HG02870 (cell line): ENCODE measurements at regions not wholly inside any gene's neighbourhood (a gene's known extent, or its start where the extent isn't known, plus 50 kb on each side); places are given as distances from the start of the nearest gene placed in this dataset.

ENCODE experiments used
- ATAC-seq: cut with Tn5 transposase; IDR thresholded peaks from one replicate; pipeline ENCODE4 v1.9.1; 2021; ENCODE audit warnings: mild to moderate bottlenecking, moderate library complexity; ENCODE audit not compliant: unreplicated experiment

DNA sequence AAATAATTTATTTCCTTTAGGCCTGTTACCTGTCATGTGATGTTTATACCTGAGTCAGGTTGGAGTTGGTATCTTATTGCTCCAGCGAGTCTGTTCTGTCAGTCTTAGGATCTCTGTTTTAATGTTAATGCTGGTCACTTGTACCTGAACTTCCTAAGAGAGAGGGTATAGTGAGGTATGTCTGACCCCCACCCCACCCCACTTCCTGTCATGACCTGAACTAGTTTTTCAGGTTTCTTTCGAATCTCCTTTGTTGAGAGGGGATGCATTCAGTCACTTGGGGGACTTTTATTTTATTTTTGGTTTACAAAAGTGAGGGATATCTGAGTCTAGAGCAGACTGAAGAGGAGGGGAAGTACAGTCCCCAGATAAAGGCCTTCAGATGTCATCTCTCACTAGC is 769.0 kb upstream of the COBL start:
- no peak for ATAC-seq

DNA sequence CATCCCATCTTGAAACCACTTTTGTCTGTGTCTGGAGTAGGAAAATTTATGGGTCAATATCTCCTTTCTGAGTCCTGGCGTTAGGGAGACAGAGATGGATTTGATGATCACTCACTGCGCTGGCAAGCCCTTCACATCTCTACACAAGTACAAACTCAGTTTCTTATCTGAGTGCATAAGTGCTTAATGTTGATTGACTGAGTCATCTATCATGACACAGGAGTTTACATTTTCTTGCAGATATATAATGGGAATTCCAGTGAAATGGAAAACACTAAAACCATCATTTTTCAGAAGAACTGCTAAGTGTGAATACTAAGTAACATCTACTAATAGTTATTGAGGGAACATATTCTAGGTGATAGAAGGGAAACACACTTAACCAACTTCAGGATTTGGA is 763.9 kb upstream of the COBL start:
- no peak for ATAC-seq

DNA sequence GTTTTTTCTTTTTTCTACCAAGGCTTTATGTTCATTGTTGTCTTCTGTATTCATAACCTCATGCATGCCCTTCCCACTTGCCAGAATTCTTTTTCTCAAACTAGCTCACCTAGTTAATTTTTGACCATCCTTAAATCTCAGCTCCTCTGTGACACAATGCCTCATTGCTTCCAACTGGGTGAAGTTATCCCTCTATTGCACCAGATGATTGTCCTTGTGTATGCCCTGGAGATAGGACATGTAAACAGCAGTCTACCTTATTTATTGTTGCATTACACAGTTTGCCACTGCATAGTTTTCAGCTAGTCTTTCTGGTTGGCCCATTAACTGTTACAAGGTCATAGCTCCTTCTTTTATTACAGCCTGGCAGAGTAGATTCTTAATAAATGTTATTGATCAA is 763.1 kb upstream of the COBL start:
- ATAC-seq: no peak

DNA sequence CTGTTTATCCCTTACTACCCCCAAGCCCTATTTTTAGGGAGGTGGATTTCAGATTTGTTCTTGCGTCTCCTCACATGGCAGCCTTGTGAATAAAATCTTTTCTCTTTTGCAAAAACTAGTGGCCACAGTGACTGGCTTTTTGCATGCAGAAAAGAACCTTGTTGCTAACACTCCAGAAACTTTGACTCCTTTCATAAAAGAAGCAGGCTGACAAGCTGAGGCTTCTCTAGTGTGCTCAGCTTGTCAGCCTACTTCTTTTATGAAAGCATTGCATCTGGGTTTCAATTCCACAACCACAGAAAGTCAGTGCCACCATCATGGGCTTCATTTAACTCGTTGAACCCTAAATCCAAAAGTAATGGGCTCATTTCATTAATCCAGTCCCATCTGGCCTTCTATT is 761.0 kb upstream of the COBL start:
- no peak for ATAC-seq

DNA sequence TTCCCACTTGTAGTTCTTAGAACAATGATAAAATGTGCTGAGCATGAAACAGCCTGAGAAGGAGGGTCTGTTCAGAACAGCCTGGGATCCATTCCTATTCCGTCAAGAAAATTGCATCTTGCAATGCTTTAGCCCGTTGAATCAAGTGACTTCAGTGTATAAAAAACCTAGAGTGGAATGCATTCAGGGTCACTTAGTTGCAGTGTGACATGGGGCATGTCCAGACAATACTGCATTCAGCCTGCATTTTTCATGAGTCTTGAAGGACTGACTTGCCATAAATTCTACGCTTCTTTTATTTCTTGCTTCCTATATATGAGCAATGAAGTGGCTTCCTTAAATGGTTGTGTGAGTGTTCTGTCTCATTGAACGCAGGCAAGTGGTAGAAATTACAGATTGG is 758.3 kb upstream of the COBL start:
- ATAC-seq: no peak

DNA sequence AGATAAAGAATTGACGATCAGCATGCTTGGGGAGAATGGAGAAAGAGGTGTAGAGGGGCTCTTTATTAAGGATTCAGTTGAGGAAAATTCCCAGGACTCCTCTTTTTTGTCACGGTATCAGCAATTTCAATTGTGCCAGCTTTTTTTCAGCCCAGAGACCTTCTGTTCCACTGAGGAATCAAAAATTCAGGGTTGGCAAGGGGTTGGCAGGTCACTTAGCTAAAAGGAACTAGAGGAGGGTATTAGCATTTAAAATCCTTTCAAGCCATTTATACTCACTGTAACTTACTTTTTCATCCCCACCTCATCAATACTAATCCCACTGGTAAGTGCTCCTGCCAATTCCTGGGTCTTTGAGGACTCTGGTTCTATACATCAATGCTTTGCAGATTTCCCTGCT is 757.5 kb upstream of the COBL start:
- ATAC-seq: no peak

DNA sequence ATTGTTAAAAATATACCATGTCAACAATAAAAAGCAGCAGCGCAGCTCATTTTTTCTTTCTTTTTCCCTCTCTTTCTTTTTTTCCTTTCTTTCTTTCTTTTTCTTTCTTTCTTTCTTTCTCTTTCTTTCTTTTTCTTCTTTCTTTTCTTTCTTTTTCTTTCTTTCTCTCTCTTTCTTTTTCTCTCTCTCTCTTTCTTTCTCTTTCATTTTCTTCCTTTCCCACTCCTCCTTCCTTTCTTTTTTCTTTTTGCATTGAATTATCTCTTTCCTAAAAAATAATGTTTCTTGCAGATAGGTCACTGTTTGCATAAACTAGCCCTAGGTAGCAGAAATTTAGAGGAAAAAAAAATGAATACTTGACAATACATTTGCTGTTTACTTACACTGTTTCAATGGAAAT is 755.1 kb upstream of the COBL start:
- no peak for ATAC-seq

DNA sequence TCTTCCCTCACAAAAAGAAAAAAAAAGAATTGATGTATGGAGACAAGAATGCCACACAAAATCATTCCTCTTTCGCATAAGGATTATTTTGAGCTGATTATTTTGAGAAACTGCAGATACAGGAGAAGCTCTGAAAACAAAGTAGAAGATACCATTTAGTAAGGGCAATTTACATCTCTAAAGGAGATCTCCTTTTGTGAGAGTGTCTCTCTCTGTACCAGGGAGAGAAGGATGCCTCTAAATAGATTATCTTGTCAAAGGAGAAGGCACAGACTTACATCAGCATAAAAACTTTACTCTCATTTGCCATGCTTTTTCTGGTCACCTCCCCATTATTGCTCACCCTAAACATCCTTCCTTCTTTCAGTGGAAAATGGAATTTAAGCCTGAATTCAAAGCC is 747.9 kb upstream of the COBL start:
- ATAC-seq: no peak

DNA sequence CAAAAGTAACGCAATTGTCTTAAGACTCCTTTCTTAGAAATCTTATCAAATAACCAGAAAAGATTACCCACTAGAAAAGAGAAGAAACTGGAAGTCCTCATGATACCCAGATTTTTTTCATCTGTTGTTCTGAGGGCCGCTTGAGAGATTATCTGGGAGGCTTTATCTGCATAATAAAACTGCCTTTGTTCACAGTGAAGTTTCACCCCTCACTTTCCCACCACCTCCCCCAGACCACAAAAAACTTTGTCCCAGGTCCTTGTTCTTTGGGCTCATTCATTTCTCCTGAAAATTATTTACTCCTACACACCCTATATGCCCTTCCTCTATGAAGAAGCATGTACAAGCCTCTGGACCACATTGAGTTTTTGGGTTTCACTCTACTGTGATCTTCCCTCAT is 745.1 kb upstream of the COBL start:
- no peak for ATAC-seq

DNA sequence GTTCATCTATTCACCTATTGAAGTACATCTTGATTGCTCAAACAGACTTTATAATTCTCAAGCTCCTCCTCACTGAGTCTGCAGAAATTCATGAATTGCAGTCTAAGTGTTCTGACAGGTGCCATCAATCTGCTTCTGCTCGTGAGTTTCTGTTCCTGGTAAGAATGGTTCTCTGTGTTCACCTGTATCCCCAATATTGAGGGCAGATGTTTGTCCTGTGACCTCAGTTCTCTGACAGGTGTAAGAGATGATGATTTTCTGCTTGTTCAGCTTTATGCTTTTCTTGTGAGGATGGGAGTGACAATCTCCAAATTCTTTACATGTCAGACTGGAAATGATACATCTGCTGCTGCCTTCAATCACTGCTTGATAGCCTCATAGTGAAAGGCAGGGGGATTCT is 736.9 kb upstream of the COBL start:
- ATAC-seq: no peak

DNA sequence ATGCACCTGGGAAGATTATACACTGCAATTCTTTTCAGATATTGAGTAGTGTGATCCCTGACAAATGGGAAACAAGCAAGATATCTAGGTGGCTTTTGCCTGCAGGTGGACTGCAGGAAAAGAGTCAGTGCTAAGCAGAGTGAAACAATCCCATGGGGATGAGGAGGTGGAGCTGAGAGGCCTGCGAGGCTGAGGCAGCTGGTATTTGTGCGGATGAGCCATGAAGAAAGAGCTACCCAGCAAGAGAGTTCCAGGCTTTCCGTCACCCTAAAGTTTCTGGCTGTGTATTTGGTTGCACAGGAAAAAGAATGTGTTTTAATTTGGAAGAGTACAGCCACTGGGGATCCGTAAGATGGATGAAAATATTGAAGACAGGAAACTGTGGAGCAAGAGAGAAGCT is 714.1 kb upstream of the COBL start:
- ATAC-seq: no peak

DNA sequence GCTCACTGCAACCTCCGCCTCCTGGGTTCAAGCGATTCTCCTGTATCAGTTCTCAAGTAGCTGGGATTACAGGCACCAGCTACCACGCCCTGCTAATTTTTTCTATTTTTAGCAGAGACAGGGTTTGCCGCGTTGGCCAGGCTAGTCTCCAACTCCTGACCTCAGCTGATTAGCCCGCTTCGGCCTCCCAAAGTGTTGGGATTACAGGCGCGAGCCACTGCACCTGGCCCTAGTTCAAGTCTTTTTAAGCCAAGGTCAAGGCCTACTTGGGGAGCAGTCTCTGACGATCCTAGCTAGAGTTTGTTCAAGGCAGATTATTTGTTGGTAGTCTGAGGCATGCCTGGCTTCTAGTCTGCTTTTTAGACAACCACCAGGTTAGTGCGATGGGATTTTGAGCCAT is 709.5 kb upstream of the COBL start:
- no peak for ATAC-seq

DNA sequence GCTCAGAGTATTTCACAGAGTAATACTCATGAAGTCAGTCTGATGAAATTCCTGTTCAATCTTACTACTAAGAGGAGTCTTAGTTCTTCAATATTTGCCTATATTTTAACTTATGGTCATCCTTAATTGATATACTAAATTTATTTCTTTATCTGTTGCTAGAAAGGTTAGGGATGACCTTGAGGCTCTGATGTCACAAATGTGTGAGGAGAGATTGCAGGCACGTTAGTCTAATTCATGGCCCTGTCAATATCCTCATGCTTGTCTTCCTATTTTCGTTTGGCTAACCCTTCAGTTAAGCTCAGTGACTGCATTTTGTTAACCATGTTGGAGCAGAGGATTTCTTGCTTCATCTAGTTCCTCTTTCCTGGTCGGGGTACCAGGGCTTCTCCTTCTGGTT is 704.7 kb upstream of the COBL start:
- ATAC-seq: no peak

DNA sequence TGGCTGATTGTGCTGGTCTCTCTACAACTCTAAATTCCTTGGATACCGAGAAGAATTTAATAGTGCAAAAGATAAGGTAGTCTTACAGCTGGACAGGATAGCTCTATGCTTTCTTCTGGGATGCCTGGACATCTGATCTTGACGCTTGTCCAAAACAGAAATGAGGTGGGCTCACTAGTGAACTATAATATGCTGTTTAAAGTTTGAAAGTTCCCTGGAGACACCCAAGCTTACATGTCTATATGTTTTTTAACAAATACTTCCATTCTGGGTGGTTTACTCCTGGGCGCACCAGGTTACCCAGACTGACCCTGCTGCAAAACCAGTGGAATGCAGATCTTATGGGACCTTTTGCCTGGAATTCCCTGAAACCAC is 702.1 kb upstream of the COBL start:
- ATAC-seq: no peak

DNA sequence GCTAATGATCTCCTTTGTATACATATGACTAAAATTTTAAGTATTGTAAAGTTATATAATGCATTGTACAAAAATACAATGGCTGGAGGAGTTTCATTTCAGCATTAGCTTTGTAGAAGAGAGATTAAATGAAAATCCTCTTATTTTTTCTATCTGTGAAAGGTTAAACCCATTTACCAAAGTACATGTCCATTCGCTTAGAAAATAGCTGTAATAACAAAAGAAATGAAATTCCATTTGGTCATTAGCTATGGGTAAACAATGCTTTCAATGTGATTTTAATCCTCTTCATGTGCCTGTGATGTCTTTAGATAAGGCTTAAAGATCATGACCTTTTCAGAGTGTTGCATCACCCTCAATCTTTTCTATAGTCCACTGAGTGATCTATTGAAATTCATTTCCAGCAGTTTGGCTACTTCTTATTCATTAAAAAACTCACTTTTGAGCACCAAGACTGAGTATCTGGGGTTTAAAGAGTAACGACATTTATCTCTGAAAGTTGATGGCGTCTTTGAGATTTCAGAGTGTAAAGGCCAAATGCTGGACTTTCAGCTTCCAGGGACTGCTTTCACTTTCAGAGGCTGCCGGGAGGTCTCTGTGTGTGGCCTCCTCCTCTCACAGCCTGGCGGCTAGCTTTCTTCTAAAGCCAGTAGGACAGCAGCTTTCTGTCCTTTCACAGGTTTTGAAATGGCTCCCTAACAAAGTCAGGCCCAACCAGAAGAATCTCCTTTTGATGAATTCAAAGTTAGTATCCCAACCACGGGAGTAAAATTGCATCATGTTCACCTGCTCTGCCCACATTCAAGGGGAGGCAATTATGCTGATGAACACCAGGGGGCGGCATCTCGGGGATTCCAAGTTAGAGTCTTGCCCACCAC is 701.4 kb upstream of the COBL start:
- peak; percentile 48 for ATAC-seq

DNA sequence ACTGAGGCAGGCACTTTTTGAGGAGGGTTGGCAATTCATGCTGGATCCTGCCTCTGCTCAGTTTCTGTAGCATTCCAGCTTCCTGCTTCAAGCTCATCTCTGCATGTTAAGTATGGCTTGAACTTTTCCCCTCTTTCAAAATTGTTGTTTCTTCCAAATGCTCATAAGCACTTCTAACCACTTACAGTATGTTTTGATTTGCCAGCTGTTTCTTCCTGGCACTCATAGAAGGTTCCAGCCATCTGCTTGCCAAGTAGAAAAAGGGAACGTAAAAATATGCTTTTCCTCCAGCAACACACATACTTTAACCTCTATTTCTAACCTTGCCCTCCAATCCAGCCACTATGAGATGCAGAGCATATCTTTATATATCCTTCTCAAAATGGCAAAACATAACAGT is 692.6 kb upstream of the COBL start:
- ATAC-seq: no peak

DNA sequence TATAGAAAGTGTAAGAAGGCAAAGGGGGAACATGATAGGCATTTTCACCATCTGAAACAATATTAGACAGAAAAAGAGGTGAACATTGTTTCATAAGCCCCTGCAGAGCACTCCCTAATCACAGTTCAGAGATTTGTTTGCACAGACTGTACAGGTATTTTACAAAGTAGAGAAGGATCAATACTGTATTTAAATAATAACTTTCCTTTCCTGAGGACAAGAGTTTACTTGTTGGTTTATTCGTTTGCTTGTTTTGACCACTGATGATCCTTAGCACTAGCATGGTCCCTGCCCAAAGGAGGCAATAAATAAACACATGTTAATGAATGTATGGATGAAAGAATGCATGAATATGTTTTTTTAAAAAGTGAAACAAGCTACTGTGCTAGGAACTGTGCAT is 690.1 kb upstream of the COBL start:
- ATAC-seq: no peak

DNA sequence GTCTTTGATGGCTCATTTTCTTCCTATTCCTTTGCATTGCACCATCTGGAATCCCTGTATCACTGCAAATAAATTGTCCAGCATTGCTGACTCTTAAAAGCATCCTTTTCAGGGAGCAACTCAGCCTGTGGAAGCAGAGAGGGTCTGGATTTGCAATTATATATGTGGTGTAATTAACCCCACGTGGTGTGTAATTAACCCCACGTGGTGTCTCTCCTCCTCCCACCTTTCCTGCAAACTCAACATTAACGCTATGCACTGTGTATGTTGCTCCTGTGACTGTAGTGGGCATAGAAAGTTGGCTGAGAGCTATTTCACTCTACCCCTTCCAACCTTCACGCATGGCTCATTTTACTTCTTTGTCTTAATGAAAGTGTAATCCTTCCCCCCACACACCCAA is 689.0 kb upstream of the COBL start:
- no peak for ATAC-seq

DNA sequence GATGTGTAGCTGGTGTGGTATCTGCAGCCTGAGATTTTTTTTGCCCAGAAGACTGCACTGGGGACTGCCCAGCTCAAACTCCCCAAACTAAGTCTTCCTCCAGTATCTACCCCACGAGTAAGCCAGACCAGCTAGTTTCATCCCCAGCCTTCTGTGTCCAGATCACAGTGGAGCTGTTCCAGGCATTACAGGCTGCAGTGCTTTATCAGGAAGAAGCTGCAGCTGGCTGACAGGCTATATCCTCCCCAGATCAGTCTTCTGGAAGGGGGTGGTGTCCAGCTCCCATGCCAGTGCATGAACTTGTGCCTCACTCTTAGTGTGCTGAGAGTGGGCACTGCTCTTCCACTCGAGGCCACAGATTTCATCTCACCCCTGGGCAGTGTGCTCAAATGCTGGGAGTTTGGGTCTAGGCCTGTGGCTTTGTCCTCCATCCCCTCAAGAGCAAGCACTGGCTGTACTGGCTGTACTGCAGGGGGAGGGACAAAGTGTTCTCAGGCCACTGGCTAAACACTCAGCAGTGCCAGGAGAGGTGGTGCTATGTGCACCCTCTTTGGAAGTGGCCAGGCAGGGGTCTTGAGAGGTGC is 679.1 kb upstream of the COBL start:
- no peak for ATAC-seq

DNA sequence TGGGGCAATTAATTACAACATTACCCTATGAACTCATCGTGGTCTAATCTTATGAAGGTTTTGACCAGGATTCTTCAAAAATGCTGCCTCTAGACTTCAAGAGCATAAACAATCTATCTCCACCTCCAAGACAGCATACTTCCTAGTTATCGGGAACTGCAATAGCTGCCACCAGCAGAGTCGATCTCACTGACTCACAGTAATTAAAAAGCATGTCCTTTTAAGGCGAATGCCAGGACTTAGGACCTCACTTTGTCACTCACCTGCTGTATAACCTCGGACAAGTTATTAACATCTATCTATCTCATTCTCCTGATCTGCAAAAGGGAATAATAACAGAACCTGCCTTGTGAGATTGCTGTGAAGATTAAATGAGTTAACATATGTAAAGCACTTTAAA is 666.0 kb upstream of the COBL start:
- no peak for ATAC-seq

DNA sequence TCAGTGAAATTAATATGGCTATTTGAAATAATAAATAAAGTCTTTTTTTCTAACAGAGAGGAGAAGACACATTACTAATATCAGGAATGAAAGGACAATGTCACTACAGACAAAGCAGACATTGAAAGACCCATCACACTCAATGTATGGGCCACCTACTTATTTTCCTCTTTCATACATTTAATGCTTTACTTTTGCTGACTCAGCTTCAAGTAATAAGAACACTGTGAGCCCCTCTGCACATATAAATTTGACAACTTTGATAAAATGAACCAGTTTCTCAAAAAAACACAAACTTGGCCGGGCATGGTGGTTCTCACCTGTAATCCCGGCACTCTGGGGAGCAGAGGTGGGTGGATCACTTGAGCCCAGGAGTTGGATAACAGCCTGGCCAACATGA is 664.2 kb upstream of the COBL start:
- no peak for ATAC-seq

DNA sequence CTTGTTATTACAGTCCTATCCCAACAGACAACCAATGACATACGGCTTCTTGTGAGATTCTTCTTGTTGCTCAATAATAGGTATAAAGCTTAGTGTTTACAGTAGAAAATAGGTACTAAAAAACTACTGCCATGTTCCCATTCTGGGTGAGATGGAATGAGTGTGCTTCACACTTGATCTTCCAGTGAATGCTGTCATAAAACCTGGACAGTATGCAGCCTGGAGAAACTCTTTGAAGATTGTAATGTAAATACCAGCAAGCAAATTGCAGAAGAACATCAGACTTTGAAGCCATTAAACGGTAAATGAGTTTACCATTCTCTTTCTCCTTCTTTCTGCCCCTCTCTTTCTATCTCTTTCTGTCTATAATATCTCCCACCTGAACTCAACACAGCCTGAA is 663.7 kb upstream of the COBL start:
- no peak for ATAC-seq

DNA sequence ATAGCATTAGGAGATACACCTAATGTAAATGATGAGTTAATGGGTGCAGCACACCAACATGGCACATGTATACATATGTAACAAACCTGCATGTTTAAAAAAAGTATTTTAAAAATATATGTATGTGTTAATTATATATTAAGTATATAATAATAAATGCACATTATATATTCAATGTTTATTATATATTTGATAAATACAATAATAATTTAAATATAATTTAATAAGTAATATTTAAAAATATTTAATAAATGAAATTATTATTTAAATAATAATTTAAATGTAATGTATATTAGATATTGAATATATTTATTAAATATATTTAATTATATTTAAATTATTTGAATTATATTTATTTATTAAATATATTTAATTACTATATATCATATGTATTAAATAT is 661.3 kb upstream of the COBL start:
- no peak for ATAC-seq
